ENCODE measurements at regions not wholly inside any gene's neighbourhood (a gene's known extent, or its start where the extent isn't known, plus 50 kb on each side); places are given as distances from the start of the nearest gene placed in this dataset.

DNA sequence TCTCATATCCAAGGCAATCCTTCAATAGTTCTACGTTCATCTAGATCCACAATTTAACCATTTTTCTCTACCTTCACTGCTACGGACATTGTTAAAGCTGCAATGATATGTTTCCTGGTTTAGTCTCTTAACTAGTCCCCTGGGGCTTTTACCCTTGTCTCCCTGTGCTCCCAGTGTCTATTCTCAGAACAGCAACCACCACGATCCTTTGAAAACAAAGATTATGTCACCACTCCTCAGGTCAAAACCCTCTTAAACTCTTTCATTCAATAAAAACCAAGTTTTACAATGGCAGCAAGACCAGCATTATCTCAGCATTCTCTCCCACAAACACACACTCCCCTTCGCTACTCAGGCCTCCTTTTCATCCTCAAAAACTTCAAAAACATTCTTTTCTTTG, 298.2 kb upstream of the CHST9 start:
- DNase-seq (ENCODE audit: low read depth, low spot score) (no peak), ATAC-seq (no peak)
- Histone ChIP-seq H3K36me3 (ENCODE audit: control insufficient read depth, insufficient read depth, low read length) (no peaks in the 10 kb centered on the region), H3K27ac (ENCODE audit: low read length) (no peak overlapping the region), H3K4me3 (ENCODE audit: low read depth in 2 of 2, low read length in 2 of 2) (no peak overlapping the region), H3K9me3 (ENCODE audit: control insufficient read depth, insufficient read depth, low read depth, low read length) (no peaks in the 10 kb centered on the region), H3K4me1 (ENCODE audit: control insufficient read depth, insufficient read depth, low read length) (no peaks in the 10 kb centered on the region), H3K27me3 (ENCODE audit: control insufficient read depth, insufficient read depth, low read length) (no peaks in the 10 kb centered on the region)
- ChIA-PET POLR2A (no interaction called here), CTCF (no interaction called here)
- in situ Hi-C loops (cut with HindIII; ENCODE audit: low pct_unique_long_range_greater_than_20kb, low sequenced_read_pairs) (no loop called here), intact Hi-C loops (cut with micrococcal nuclease; ENCODE audit: unreplicated experiment) (no loop called here)
- TF ChIP-seq, protein P1, sequence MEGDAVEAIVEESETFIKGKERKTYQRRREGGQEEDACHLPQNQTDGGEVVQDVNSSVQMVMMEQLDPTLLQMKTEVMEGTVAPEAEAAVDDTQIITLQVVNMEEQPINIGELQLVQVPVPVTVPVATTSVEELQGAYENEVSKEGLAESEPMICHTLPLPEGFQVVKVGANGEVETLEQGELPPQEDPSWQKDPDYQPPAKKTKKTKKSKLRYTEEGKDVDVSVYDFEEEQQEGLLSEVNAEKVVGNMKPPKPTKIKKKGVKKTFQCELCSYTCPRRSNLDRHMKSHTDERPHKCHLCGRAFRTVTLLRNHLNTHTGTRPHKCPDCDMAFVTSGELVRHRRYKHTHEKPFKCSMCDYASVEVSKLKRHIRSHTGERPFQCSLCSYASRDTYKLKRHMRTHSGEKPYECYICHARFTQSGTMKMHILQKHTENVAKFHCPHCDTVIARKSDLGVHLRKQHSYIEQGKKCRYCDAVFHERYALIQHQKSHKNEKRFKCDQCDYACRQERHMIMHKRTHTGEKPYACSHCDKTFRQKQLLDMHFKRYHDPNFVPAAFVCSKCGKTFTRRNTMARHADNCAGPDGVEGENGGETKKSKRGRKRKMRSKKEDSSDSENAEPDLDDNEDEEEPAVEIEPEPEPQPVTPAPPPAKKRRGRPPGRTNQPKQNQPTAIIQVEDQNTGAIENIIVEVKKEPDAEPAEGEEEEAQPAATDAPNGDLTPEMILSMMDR (IDR thresholded peaks at IDR 0.05): no peak
- no peak for TF ChIP-seq POLR2AphosphoS5 (IDR thresholded peaks at IDR 0.05; ENCODE audit: low read depth, low read length)
- no peak for TF ChIP-seq SIN3A (IDR thresholded peaks at IDR 0.05; ENCODE audit: borderline replicate concordance, insufficient read depth, low read depth, low read length)
- TF ChIP-seq, protein P2, sequence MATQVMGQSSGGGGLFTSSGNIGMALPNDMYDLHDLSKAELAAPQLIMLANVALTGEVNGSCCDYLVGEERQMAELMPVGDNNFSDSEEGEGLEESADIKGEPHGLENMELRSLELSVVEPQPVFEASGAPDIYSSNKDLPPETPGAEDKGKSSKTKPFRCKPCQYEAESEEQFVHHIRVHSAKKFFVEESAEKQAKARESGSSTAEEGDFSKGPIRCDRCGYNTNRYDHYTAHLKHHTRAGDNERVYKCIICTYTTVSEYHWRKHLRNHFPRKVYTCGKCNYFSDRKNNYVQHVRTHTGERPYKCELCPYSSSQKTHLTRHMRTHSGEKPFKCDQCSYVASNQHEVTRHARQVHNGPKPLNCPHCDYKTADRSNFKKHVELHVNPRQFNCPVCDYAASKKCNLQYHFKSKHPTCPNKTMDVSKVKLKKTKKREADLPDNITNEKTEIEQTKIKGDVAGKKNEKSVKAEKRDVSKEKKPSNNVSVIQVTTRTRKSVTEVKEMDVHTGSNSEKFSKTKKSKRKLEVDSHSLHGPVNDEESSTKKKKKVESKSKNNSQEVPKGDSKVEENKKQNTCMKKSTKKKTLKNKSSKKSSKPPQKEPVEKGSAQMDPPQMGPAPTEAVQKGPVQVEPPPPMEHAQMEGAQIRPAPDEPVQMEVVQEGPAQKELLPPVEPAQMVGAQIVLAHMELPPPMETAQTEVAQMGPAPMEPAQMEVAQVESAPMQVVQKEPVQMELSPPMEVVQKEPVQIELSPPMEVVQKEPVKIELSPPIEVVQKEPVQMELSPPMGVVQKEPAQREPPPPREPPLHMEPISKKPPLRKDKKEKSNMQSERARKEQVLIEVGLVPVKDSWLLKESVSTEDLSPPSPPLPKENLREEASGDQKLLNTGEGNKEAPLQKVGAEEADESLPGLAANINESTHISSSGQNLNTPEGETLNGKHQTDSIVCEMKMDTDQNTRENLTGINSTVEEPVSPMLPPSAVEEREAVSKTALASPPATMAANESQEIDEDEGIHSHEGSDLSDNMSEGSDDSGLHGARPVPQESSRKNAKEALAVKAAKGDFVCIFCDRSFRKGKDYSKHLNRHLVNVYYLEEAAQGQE (IDR thresholded peaks at IDR 0.05; ENCODE audit: insufficient read depth in 1 of 2, low read depth in 2 of 2, low read length in 1 of 2): no peak
- TF ChIP-seq TCF7L2 (IDR thresholded peaks at IDR 0.05; ENCODE audit: low read depth, low read length): no peak
- BruUV-seq (replicated peaks): no TSS peak

DNA sequence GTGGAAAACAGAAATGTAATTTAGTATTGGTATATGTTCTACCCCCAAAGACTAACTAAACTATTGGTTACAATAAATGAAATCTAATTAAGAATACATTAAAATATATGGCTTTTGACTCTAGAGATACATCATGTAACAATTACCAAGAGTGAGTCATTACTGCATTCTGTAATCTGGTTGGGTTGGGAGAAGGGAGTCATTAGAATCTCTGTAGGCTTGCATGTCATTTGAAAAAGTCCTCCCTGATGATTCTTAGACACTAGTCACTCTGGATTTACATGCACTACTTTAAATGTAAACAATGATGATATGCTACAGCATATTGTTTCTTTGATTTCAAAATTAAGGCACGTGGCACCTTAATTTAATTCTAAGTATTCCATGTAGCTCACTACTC, 293.4 kb upstream of the CHST9 start:
- DNase-seq (ENCODE audit: low read depth, low spot score) (no peak), ATAC-seq (no peak)
- ChIA-PET POLR2A (no interaction called here), CTCF (no interaction called here)
- H3K27ac ChIP-seq (ENCODE audit: low read length): no peak overlapping the region
- no TSS peak for BruUV-seq (replicated peaks)
- H3K36me3 ChIP-seq (ENCODE audit: control insufficient read depth, insufficient read depth, low read length): no peaks in the 10 kb centered on the region
- intact Hi-C loops (cut with micrococcal nuclease; ENCODE audit: unreplicated experiment) (no loop called here), in situ Hi-C loops (cut with HindIII; ENCODE audit: low pct_unique_long_range_greater_than_20kb, low sequenced_read_pairs) (no loop called here)
- H3K4me1 ChIP-seq (ENCODE audit: control insufficient read depth, insufficient read depth, low read length): no peaks in the 10 kb centered on the region
- H3K4me3 ChIP-seq (ENCODE audit: low read depth in 2 of 2, low read length in 2 of 2): no peak overlapping the region
- TF ChIP-seq, protein P2 (IDR thresholded peaks at IDR 0.05; ENCODE audit: insufficient read depth in 1 of 2, low read depth in 2 of 2, low read length in 1 of 2): no peak
- no peak for TF ChIP-seq TCF7L2 (IDR thresholded peaks at IDR 0.05; ENCODE audit: low read depth, low read length)
- TF ChIP-seq, protein P1 (IDR thresholded peaks at IDR 0.05): no peak
- no peak for TF ChIP-seq POLR2AphosphoS5 (IDR thresholded peaks at IDR 0.05; ENCODE audit: low read depth, low read length)
- no peak for TF ChIP-seq SIN3A (IDR thresholded peaks at IDR 0.05; ENCODE audit: borderline replicate concordance, insufficient read depth, low read depth, low read length)
- H3K9me3 ChIP-seq (ENCODE audit: control insufficient read depth, insufficient read depth, low read depth, low read length): no peaks in the 10 kb centered on the region
- no peaks in the 10 kb centered on the region for H3K27me3 ChIP-seq (ENCODE audit: control insufficient read depth, insufficient read depth, low read length)

Measured in Panc1 (cell line).